Stimulated activated memory B cell treated with anti-CD40 and anti-IgM and Interleukin-4, amounts not matched to agents 10 μg/mL and 1 μg/mL and 100 μg/mL, for 72 hours (primary cell): ENCODE measurements at regions not wholly inside any gene's neighbourhood (a gene's known extent, or its start where the extent isn't known, plus 50 kb on each side); places are given as distances from the start of the nearest gene placed in this dataset.

Experiments used
- ATAC-seq: fragments of 150-1000 bp; cut with Tn5 transposase; 2 replicates; pipeline ENCODE4 v1.10.0; 2021
- H3K27ac Mint-ChIP-seq: one replicate; pipeline ENCODE4 v1.8.0; 2022; ENCODE audit warnings: mild to moderate bottlenecking, mixed read lengths
- H3K27me3 Mint-ChIP-seq: one replicate; pipeline ENCODE4 v1.8.0; 2022; ENCODE audit warnings: mixed read lengths
- H3K36me3 Mint-ChIP-seq: one replicate; pipeline ENCODE4 v1.8.0; 2022; ENCODE audit warnings: mixed read lengths
- H3K4me1 Mint-ChIP-seq: one replicate; pipeline ENCODE4 v1.8.0; 2022; ENCODE audit warnings: mixed read lengths
- H3K4me3 Mint-ChIP-seq: one replicate; pipeline ENCODE4 v1.8.0; 2022; ENCODE audit warnings: mild to moderate bottlenecking, moderate library complexity, mixed read lengths
- H3K9me3 Mint-ChIP-seq: one replicate; pipeline ENCODE4 v1.8.0; 2022; ENCODE audit warnings: mixed read lengths

DNA sequence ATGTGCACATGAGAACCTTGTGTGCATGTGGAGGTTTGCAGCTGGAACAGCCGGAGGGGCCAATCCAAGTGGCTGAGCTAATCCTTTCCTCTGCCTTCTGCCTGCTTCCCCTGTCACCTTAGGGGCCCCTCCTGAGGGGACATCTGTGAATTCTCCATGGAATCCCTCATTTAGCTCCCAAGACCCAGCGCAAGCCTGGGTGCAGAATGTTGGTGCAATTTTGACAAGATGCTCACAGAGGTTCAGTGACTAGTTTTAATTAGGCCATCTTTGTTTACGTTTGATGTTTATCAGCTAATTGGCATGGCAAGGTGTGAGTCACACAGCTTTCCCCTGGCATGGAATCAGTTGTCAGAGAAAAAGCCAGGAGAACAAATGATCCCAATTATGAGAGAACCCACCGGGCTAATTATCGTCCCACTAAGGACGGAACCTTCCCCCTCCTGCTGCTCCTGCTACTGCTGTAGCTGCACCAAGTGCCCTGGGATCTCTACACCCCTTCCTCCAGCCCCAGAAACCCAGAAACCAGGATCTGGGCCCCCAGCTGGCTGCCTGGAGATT lies 63.6 kb upstream of the PAX6 start:
- ATAC-seq, result no peak
- no peak overlapping the region for H3K27ac Mint-ChIP-seq
- no peaks in the 10 kb centered on the region for H3K4me1 Mint-ChIP-seq
- no peaks in the 10 kb centered on the region for H3K36me3 Mint-ChIP-seq
- no peaks in the 10 kb centered on the region for H3K9me3 Mint-ChIP-seq
- peaks cover 28% of the 10 kb centered on the region for H3K27me3 Mint-ChIP-seq
- H3K4me3 Mint-ChIP-seq, result no peak overlapping the region

DNA sequence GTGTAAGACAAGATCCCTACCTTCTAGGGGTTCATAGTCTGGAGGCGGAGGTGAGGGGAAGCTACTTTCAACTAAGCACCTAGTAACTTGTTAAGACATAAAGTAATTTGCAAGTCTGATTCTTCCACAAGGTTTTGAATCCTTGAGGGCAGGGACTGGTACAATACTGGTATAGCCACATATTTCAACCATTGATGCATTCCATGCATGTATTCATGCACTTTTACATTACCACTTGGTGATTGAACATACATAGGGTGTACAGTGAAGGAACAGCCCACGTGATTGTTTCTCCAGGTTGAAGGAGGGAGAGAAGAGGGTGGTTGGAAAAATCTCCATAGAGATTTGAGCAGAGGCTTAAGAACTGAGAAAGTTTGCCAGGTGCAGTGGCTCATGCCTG lies 62.0 kb upstream of the PAX6 start:
- no peaks in the 10 kb centered on the region for H3K4me1 Mint-ChIP-seq
- ATAC-seq, result no peak
- no peak overlapping the region for H3K4me3 Mint-ChIP-seq
- no peaks in the 10 kb centered on the region for H3K9me3 Mint-ChIP-seq
- H3K27ac Mint-ChIP-seq, result no peak overlapping the region
- peaks cover 28% of the 10 kb centered on the region for H3K27me3 Mint-ChIP-seq
- no peaks in the 10 kb centered on the region for H3K36me3 Mint-ChIP-seq

DNA sequence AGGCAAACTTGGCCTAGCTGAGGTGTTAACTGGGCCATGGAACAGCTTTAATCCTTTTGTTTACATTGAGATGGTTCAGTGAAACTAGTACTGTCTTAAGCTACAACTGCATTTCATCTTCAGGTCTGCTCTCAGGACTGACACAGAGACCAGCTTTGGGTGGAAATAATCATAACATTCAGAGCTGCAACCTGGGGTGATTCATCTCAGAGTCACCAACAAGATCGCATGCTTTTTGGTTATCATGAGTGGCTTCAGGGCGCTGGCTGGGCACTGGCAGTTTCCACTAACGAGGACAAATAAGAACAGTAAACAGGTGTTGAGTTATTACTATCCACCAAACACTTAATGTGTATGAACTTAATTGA lies 60.9 kb upstream of the PAX6 start:
- peaks cover 33% of the 10 kb centered on the region for H3K27me3 Mint-ChIP-seq
- H3K4me1 Mint-ChIP-seq, result no peaks in the 10 kb centered on the region
- no peak for ATAC-seq
- no peak overlapping the region for H3K27ac Mint-ChIP-seq
- H3K4me3 Mint-ChIP-seq, result no peak overlapping the region
- no peaks in the 10 kb centered on the region for H3K9me3 Mint-ChIP-seq
- no peaks in the 10 kb centered on the region for H3K36me3 Mint-ChIP-seq

DNA sequence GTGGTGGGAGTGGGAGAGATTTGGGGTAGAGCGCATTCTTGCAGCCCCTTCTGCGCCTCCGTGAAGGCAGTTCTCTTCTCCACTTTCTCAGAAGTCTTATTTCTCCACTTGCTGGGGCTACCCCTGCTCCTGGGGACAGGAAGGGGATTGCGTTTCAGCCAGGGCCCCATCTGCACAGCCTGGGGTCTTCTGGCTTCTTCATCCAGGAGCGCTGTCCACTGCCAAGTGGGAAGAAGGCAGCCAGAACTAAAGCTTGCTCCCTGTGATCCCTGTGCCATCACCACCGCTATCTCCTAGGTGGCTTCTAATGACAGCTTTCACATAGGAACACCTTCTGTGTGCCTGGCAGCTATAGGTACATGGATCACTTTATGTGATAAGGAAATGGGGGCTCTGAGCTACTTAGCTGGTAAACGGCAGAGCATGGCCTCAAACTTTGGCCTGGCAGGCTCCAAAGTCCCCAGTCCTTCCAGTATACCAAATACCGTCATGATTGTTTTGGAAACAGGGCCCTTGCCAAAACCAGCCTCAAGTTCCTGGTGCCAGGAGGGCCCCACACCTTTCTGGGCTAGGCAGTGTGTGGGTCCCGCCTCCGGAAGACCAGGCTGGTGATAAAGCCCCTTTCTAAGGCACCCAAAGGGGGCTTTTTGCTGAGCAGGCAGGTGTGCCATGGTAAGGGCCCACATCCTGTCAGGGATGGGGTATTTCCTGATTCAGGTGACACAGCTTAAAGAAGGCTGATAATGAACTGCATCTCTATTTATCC lies 60.4 kb upstream of the PAX6 start:
- ATAC-seq, result no peak
- H3K4me3 Mint-ChIP-seq, result no peak overlapping the region
- H3K27ac Mint-ChIP-seq, result no peak overlapping the region
- H3K9me3 Mint-ChIP-seq, result no peaks in the 10 kb centered on the region
- H3K36me3 Mint-ChIP-seq, result no peaks in the 10 kb centered on the region
- no peaks in the 10 kb centered on the region for H3K4me1 Mint-ChIP-seq
- peaks cover 33% of the 10 kb centered on the region for H3K27me3 Mint-ChIP-seq

DNA sequence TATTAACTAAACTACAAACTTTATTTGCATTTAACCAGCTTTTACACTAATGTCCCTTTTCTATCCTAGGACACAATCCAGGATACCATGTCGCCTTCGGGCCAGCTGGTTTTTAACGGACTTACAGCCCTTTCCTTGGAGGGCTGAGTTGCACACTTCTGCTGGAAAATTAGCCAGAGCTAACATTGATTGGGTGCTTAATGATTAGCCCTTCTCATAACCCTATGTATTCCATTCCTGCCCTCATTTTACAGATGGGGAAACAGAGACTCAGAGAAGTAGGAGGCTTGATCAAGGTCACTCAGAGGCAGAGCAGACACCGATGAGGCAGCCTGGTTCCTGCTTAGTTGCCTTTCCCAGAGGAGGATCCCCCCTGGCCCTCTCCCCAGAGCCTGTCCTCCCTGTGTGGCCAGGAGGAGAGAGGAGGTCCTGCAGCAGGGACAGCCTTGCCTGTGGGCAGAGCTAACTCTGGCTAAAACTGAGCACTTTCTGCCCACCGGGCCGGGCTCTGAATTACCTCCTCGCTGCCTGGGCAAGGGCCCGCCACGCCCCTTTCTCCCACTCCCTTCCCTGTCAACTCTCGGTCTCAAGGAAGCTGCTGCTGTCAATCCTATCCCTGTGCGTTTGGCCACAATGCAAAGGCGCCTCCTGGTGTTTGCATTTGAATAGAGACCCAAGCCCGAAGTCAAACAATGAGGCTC lies 59.6 kb upstream of the PAX6 start:
- Mint-ChIP-seq H3K4me3 (no peak overlapping the region), H3K27ac (no peak overlapping the region), H3K27me3 (peaks cover 36% of the 10 kb centered on the region), H3K9me3 (no peaks in the 10 kb centered on the region), H3K4me1 (no peaks in the 10 kb centered on the region), H3K36me3 (no peaks in the 10 kb centered on the region)
- ATAC-seq, result no peak

DNA sequence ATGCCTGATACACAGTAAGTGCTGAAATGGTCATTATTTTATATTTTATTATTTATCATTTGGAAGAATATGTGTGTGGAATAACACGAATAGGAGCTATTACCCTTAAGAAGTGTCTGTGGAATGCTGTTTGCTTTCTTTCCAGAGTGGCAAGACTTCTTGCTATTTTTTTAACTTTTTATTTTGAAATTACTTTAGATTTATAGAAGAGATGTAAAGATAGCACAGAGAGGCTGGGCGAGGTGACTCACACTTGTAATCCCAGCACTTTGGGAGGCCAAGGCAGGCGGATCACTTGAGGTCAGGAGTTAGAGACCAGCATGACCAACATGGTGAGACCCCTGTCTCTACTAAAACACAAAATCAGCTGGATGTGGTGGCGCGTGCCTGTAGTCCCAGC lies 58.9 kb upstream of the PAX6 start:
- H3K36me3 Mint-ChIP-seq, result no peaks in the 10 kb centered on the region
- no peaks in the 10 kb centered on the region for H3K9me3 Mint-ChIP-seq
- no peak overlapping the region for H3K27ac Mint-ChIP-seq
- ATAC-seq, result no peak
- no peak overlapping the region for H3K4me3 Mint-ChIP-seq
- no peaks in the 10 kb centered on the region for H3K4me1 Mint-ChIP-seq
- peaks cover 40% of the 10 kb centered on the region for H3K27me3 Mint-ChIP-seq

DNA sequence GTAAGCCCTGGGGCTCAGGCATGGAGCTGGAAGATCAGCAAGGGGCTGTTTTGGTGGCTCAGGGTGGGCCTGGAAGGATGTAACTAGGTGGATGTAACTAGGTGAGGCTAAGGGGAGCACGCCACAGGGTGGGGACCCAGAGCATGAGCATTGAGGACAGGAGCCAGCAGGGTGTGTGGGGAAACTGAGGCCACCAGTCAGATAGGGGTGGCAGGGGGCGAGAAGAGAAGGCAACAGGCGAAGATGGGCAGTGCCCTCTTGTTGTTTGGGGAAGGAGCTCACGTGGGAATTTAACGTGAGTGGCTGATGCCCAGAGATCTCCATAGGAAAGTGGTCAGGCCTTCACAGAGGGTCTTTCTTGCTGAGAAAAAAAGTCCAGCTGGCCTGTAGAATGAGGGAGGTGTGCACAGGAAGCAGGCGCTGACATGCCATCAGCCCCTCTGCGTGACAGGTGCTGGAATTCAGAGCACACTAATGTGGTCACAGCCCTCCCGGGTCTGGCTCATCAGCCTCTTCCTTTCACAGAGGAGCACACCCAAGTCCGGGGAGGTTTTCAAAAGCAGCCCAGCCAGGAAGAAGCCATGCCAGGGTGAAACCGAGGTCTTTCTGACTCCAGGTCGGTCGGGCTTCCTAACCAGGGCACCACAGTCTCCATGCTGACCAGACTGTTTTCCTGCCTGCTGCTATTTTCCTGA lies 54.6 kb upstream of the PAX6 start:
- Mint-ChIP-seq H3K4me3 (no peak overlapping the region), H3K36me3 (no peaks in the 10 kb centered on the region), H3K27ac (no peak overlapping the region), H3K4me1 (no peaks in the 10 kb centered on the region), H3K27me3 (peaks cover 44% of the 10 kb centered on the region), H3K9me3 (peaks cover 2% of the 10 kb centered on the region)
- ATAC-seq, result no peak

DNA sequence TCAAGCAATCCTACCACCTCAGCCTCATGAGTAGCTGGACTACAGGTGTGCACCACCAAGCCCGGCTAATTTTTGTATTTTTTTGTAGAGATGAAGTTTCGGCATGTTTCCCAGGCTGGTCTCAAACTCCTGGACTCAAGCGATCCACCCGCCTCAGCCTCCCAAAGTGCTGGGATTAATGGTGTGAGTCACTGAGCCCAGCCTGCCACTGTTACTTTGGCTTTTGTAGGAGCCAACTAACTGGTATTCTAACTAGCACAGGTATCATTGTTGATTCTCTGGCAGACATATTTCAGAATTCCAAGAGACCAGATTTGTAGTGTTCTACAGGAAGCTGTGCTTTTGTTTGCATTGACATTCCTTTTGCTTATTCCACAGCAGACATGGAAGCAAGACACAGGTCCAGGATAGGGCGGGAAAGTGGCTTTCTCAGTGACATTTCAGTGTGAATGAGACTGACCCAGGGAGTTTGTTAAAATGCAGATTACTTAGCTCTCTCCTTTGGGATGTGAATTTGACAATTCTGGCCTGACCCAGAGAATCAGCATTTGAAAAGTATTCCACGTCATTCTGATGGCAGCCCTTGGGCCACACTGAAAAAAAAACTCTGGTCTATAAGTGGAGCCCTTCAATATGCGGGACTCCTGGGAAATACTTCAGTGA lies 52.2 kb upstream of the PAX6 start:
- Mint-ChIP-seq H3K27ac (no peak overlapping the region), H3K9me3 (peaks cover 2% of the 10 kb centered on the region), H3K27me3 (peaks cover 51% of the 10 kb centered on the region), H3K4me3 (no peak overlapping the region), H3K4me1 (no peaks in the 10 kb centered on the region), H3K36me3 (no peaks in the 10 kb centered on the region)
- no peak for ATAC-seq

DNA sequence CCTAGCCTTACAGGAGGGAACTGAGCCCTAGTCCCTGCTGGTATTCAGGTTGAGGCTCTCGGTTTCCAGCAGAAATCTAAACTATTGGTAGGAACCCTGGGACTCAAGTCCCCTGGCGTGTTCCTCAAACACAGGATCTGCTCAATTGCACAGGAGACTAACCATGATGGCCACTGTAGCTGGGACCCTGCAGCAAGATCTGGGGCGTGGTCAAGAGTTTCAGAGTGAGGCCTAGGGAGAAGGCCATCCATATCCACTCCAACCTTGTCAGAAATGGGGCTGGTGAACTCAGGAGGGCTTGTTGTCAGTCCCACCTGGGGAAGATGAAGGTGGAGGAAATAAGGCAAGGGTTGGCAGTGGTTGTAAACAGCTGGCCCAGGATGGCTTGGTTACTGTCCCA lies 49.9 kb upstream of the PAX6 start:
- H3K36me3 Mint-ChIP-seq, result no peaks in the 10 kb centered on the region
- peaks cover 2% of the 10 kb centered on the region for H3K9me3 Mint-ChIP-seq
- ATAC-seq, result no peak
- H3K4me1 Mint-ChIP-seq, result no peaks in the 10 kb centered on the region
- peaks cover 44% of the 10 kb centered on the region for H3K27me3 Mint-ChIP-seq
- H3K27ac Mint-ChIP-seq, result no peak overlapping the region
- no peak overlapping the region for H3K4me3 Mint-ChIP-seq
